NCI-H526 (cell line): ENCODE measurements at regions not wholly inside any gene's neighbourhood (a gene's known extent, or its start where the extent isn't known, plus 50 kb on each side); places are given as distances from the start of the nearest gene placed in this dataset.

Experiments
- DNase-seq, 2 experiments: peaks; one replicate each; lab custom pipeline; 2025; lab: John Stamatoyannopoulos, UW

- no peak for DNase-seq
Observed at GRCh38 chr2:64829525-64829924, 159.7 kb upstream of the SLC1A4 start.

GRCh38 chr2:64831134-64831976 is 157.8 kb upstream of the SLC1A4 start:
- DNase-seq, result peak; percentile 33 to 70

GRCh38 chr2:64831977-64832328 is 157.2 kb upstream of the SLC1A4 start:
- DNase-seq, result no peak

GRCh38 chr2:64832936-64833335 is 156.3 kb upstream of the SLC1A4 start:
- no peak for DNase-seq

DNA sequence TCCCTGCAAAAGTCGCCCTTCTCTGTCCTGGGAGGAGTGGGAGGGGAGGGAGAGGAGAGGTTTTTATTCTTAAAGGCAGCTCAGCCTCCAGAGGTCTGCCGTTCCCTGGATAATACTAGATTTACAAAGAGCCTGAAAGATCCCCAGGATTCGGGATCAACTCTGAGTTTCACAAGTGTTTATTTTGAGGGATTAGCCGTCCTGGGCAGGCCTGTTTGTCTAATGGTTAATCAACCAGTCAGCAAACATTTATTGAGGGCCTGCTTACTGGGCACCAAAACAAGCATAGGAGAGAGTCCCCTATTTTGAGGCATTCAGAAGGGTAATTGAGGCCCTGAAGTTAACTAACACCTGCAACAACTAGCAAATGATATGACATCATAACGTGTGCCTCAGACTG is 152.6 kb upstream of the SLC1A4 start:
- DNase-seq, result no peak

- no peak for DNase-seq
Observed at GRCh38 chr2:64837116-64837731, 152.0 kb upstream of the SLC1A4 start.

GRCh38 chr2:64837925-64838641 is 151.1 kb upstream of the SLC1A4 start:
- no peak for DNase-seq

GRCh38 chr2:64838817-64839216 is 150.4 kb upstream of the SLC1A4 start:
- no peak for DNase-seq

DNA sequence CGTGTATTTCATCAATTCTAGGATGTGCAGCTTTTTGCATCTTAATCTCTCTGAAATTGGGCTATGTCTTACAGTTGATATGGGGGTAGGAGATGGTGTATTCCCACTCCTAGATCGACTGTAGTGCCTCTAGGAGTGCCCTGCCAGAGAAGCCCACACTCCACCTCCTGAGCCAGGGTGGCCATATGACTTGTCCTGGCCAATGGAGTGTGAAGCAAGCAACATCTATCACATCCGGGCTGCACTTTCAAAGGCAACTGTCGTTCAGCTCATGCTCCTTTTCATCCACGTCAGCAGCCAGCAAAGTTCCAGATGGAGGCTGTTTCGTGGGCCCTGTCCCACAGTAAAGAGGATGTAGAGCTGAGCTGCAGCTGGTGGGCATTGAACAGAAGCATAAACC is 149.4 kb upstream of the SLC1A4 start:
- no peak for DNase-seq

- no peak for DNase-seq
Observed at GRCh38 chr2:64840426-64840881, 148.7 kb upstream of the SLC1A4 start.

- no peak for DNase-seq
Observed at GRCh38 chr2:64841461-64841860, 147.7 kb upstream of the SLC1A4 start.

GRCh38 chr2:64842030-64842429 is 147.2 kb upstream of the SLC1A4 start:
- DNase-seq, result no peak

GRCh38 chr2:64844087-64844486 is 145.1 kb upstream of the SLC1A4 start:
- DNase-seq, result no peak

- no peak for DNase-seq
Observed at GRCh38 chr2:64845273-64845905, 143.8 kb upstream of the SLC1A4 start.

DNA sequence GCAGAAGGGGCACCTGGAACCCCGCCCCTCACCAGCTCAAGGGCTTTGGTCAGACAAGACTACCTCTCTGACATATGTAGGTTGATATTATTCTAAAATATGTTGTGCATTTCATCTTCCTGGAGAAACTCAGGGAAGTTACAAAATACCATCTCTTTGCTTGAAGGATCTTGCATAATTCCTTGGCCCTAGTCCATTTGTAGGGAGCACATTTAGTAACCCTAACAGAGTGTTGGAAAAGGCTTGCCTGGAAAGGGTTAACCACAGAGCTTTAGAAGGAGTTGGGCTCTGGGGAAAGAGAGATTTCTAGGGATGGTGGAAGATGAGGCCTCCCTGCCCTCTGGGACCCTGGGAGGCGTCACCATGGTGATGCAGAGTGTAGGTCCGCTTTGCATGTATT is 143.0 kb upstream of the SLC1A4 start:
- no peak for DNase-seq

GRCh38 chr2:64847930-64848329 is 141.3 kb upstream of the SLC1A4 start:
- DNase-seq, result no peak

DNA sequence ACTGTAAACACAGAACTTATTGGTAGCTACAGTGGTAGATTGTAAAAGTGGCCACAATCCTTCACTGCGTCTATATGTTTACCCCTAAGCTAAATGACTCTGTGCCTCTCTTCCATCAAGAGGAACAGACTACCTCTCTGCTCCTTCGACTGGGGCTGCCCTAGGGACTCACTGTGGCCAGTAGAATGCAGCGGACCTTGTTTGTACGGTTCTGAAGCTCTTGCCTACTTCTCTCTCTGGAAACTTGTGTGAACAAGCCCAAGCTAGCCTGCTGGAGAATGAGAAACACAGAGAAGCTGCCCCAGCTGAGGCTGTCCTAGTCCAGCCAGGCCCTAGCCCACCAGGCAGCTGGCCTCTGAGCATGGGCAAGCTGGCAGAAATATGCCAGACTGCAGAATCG is 140.8 kb upstream of the SLC1A4 start:
- DNase-seq, result no peak

- DNase-seq, result no peak
Observed at GRCh38 chr2:64848945-64849344, 140.3 kb upstream of the SLC1A4 start.

GRCh38 chr2:64850642-64851041 is 138.6 kb upstream of the SLC1A4 start:
- no peak for DNase-seq

DNA sequence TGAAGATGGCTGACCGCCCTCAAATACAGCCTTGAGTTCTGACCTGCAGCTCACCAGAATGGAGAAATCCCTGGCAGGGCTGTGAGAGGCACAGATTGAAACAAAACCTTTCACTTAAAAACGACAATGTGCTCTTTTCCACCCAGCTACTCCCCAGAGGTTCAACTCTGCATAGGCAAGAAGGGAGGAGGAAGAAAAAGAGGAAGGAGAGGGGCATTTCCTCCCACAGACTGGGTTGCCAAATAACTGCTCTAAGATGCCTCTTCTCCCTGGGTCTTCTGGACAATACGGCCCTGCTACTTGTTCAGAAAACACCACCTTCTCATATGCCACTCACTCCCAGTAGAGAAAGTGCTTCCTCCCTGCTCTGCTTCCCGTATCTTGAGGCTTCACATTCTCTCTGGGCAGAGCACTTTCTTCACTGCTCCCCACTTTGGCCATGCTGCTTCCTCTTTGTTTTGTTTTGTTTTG is 136.4 kb upstream of the SLC1A4 start:
- DNase-seq, result no peak

GRCh38 chr2:64853306-64853705 is 135.9 kb upstream of the SLC1A4 start:
- DNase-seq, result no peak

DNA sequence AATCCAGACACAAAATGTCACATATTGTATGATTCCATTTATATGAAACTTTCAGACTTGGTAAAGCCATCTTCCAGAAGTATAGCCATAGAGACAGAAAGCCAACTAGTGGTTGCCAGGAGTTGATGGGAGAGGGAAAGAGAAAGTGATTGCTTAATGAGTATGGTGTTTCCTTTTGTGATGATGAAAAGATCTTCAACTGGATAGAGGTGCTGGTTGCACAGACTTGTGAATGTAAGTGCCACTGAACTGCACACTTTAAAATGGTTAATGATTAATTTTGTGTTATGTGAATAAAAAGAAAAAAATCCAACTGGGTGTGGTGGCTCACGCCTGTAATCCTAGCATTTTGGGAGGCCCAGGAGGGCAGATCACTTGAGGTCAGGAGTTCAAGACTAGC is 135.3 kb upstream of the SLC1A4 start:
- no peak for DNase-seq
